WTC11 (cell line): ENCODE measurements at regions not wholly inside any gene's neighbourhood (a gene's known extent, or its start where the extent isn't known, plus 50 kb on each side); places are given as distances from the start of the nearest gene placed in this dataset.

Source experiments
- CREB1 ChIP-seq: sonication (generic); formaldehyde crosslinking; IDR thresholded peaks from 2 replicates; pipeline ENCODE4 v1.8.0; 2023; ENCODE audit warnings: mild to moderate bottlenecking, missing genetic modification reagents
- CTCF ChIP-seq: fragments of 200-600 bp; IDR thresholded peaks from 2 replicates; pipeline ENCODE4 v1.8.0; 2022; ENCODE audit warnings: antibody characterized with exemption
- ERG ChIP-seq: fragments of 250-450 bp; sonication (Bioruptor Pico); IDR thresholded peaks from 2 replicates; pipeline ENCODE4 v1.8.0; 2021; ENCODE audit warnings: mild to moderate bottlenecking
- ESRRA ChIP-seq: sonication (generic); formaldehyde crosslinking; IDR thresholded peaks from 2 replicates; pipeline ENCODE4 v1.8.1; 2022; ENCODE audit warnings: mild to moderate bottlenecking, missing genetic modification reagents, borderline replicate concordance
- JUN ChIP-seq: sonication (generic); formaldehyde crosslinking; IDR thresholded peaks from 2 replicates; pipeline ENCODE4 v1.8.0; 2023; ENCODE audit warnings: mild to moderate bottlenecking, missing genetic modification reagents
- SP1 ChIP-seq: sonication (generic); formaldehyde crosslinking; conservative IDR thresholded peaks from 2 replicates; pipeline ENCODE4 v1.8.1; 2022; ENCODE audit warnings: missing genetic modification reagents
- TP53 ChIP-seq: sonication (generic); formaldehyde crosslinking; IDR thresholded peaks from 2 replicates; pipeline ENCODE4 v1.8.1; 2023; ENCODE audit warnings: mild to moderate bottlenecking, missing genetic modification reagents
- USF1 ChIP-seq: sonication (generic); formaldehyde crosslinking; IDR thresholded peaks from 2 replicates; pipeline ENCODE4 v1.8.0; 2022; ENCODE audit warnings: mild to moderate bottlenecking, missing genetic modification reagents
- USF2 ChIP-seq: sonication (generic); formaldehyde crosslinking; IDR thresholded peaks from 2 replicates; pipeline ENCODE4 v1.8.1; 2023; ENCODE audit warnings: mild to moderate bottlenecking, missing genetic modification reagents, moderate library complexity
- ZNF281 ChIP-seq: sonication (generic); formaldehyde crosslinking; IDR thresholded peaks from 2 replicates; pipeline ENCODE4 v1.8.0; 2023; ENCODE audit warnings: mild to moderate bottlenecking, missing genetic modification reagents

- TF ChIP-seq ERG (CRISPR knock-in tag) (no peak), ZNF281 (no peak), CTCF (no peak), CREB1 (CRISPR knock-in tag) (no peak), ESRRA (CRISPR knock-in tag) (no peak), SP1 (no peak), USF1 (peak; percentile 51), USF2 (CRISPR knock-in tag) (peak; percentile 82), TP53 (CRISPR knock-in tag) (no peak), JUN (no peak)
These were observed 55.0 kb upstream of the CPLX2 start for GRCh38 chr5:175816348-175816747.
